ENCODE measurements at regions not wholly inside any gene's neighbourhood (a gene's known extent, or its start where the extent isn't known, plus 50 kb on each side); places are given as distances from the start of the nearest gene placed in this dataset.

GRCh38 chr10:32132357-32132946 is 76.2 kb upstream of the KIF5B start:
- TF ChIP-seq CTCF (IDR thresholded peaks at IDR 0.05) (no peak), ZFX (IDR thresholded peaks at IDR 0.05; ENCODE audit: borderline replicate concordance) (no peak)

All from 22Rv1 (cell line).